ENCODE measurements at regions not wholly inside any gene's neighbourhood (a gene's known extent, or its start where the extent isn't known, plus 50 kb on each side); places are given as distances from the start of the nearest gene placed in this dataset.

DNA sequence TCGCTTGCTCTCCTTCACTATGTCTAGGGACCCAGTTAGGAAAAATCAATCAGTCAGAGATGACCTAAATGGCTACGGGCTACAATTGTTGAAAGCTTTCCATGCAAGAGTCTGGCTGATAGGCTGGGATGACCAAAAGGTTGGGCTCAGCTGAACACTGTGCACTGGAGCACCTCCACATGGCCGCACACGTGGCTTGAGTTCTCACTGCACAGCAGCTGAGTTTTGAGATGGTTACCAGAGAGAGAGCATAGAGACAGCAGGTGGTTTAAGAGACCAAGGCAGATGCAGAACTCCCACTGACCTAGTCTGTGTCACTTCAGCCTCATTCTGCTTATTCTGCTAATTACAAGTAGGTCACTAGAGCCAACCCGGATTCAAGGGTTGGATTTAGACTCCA, 2354.8 kb upstream of the C9orf72 start:
- Mint-ChIP-seq H3K4me1 (no peaks in the 10 kb centered on the region), H3K36me3 (no peaks in the 10 kb centered on the region), H3K9me3 (ENCODE audit: low read depth) (no peaks in the 10 kb centered on the region), H3K27me3 (no peaks in the 10 kb centered on the region), H3K27ac (no peak overlapping the region), H3K4me3 (no peak overlapping the region)
- ATAC-seq (no peak), DNase-seq (no peak)
- CTCF ChIA-PET: no interaction called here

- Mint-ChIP-seq H3K9me3 (ENCODE audit: low read depth) (peaks cover 9% of the 10 kb centered on the region), H3K36me3 (no peaks in the 10 kb centered on the region)
- ATAC-seq: no peak
Observed at GRCh38 chr9:29939559-29939958, 2366.3 kb upstream of the C9orf72 start.

DNA sequence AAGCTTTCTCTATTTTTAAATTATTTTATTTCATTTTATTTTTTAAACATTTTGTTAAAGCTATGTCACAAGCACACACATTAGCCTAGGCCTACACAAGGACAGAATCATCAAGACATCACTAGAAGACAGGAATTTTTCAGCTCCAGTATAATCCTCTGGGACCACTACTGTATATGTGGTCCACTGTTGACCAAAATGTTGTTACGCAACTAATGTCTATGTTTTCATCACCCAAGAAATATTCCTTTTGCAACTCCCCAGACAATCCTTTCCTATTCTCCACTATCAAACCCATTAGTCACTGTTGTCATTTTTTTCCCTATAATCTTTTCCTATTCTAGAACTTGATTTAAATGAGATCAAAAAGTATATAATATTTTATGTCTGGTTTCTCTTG, 2371.7 kb upstream of the C9orf72 start:
- no peak overlapping the region for H3K27ac Mint-ChIP-seq
- H3K36me3 Mint-ChIP-seq: no peaks in the 10 kb centered on the region
- no peaks in the 10 kb centered on the region for H3K4me1 Mint-ChIP-seq
- peaks cover 2% of the 10 kb centered on the region for H3K9me3 Mint-ChIP-seq (ENCODE audit: low read depth)
- H3K4me3 Mint-ChIP-seq: no peak overlapping the region
- DNase-seq (no peak), ATAC-seq (no peak)
- CTCF ChIA-PET: no interaction called here
- H3K27me3 Mint-ChIP-seq: no peaks in the 10 kb centered on the region

More at GRCh38 chr9:29939559-29939958, 2366.3 kb upstream of the C9orf72 start:
- CTCF ChIA-PET: no interaction called here
- Mint-ChIP-seq H3K27me3 (no peaks in the 10 kb centered on the region), H3K27ac (no peak overlapping the region), H3K4me1 (no peaks in the 10 kb centered on the region), H3K4me3 (no peak overlapping the region)
- no peak for DNase-seq

DNA sequence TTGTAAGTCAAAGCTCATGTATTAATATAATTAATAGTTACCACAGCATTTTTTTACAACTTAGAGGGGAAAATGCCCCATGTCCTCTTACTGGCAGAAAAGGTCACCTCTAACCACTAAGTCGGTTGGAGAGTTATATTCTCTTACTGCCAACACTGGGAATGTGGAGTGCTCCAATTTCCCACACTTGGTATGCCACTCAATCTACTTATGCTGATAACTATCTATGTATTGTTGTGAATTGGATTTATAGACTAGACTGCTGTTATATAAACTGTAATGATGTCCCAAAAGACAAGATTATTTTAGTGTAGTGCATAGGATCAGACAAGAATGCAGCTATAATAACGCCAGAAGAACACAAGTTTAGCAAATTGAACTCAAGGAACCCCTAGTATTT, 2385.2 kb upstream of the C9orf72 start:
- no peaks in the 10 kb centered on the region for H3K9me3 Mint-ChIP-seq (ENCODE audit: low read depth)
- no peaks in the 10 kb centered on the region for H3K36me3 Mint-ChIP-seq
- no peaks in the 10 kb centered on the region for H3K27me3 Mint-ChIP-seq
- DNase-seq (no peak), ATAC-seq (no peak)
- H3K4me3 Mint-ChIP-seq: no peak overlapping the region
- CTCF ChIA-PET: no interaction called here
- no peaks in the 10 kb centered on the region for H3K4me1 Mint-ChIP-seq
- H3K27ac Mint-ChIP-seq: no peak overlapping the region

DNA sequence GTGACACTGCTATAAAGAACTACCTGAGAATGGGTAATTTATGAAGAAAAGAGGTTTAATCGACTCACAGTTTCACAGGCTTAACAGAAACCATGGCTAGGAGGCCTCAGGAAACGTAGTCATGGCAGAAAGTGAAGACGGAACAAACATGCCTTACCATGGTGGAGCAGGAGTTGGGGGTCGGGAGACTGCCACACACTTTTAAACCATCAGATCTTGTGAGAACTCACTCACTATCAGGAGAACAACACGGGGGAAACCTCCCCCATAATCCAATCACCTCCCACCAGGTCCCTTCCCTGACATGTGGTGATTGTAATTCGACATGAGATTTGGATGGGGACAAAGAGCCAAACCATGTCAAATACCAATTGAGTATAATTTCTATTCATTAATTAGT, 2392.6 kb upstream of the C9orf72 start:
- Mint-ChIP-seq H3K36me3 (no peaks in the 10 kb centered on the region), H3K27ac (no peak overlapping the region), H3K4me3 (no peak overlapping the region), H3K27me3 (no peaks in the 10 kb centered on the region), H3K9me3 (ENCODE audit: low read depth) (peaks cover 2% of the 10 kb centered on the region), H3K4me1 (no peaks in the 10 kb centered on the region)
- ATAC-seq (no peak), DNase-seq (no peak)
- CTCF ChIA-PET: no interaction called here

DNA sequence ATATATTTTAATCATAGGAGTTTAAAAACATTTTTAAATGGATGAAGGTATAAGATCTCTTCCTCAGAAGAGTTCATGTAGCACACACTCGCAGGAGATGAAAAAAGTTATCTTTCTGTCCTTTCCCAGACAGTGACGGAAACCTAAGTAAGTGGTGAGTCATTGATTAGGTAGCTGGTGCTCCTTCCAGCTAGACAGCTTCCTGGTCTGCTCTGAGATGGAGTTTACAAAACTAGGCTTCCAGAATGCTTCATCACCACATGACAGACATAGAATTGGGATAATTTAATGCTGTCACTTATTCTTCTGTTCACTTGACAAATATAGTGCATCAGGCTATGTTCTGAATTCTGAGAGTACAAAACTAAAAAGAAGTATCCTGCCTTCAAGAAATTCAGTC, 2393.0 kb upstream of the C9orf72 start:
- Mint-ChIP-seq H3K9me3 (ENCODE audit: low read depth) (peaks cover 2% of the 10 kb centered on the region), H3K4me3 (no peak overlapping the region), H3K27ac (no peak overlapping the region), H3K36me3 (no peaks in the 10 kb centered on the region), H3K27me3 (no peaks in the 10 kb centered on the region), H3K4me1 (no peaks in the 10 kb centered on the region)
- CTCF ChIA-PET: no interaction called here
- DNase-seq: no peak
- ATAC-seq: no peak

DNA sequence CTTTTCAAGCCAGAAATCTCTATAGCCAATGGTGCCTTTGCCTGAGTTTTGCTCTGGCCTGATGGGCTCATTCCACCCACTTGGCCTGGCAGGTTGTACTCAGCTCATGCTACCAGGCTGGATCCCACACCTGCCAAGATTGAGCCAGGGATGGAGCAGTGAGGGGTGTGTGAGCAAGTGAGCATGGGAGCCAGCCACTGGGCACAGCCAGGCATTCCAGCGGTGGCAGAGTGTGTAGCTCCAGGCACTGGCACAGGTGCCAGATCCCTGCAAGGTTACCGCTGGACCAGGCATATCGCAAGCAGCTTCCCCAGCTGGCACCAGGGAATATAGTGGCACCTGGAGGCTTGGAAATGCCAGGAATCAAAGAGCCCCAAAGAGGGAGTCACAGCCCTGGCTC, 2395.6 kb upstream of the C9orf72 start:
- CTCF ChIA-PET: no interaction called here

GRCh38 chr9:29969408-29969807, 2396.1 kb upstream of the C9orf72 start:
- Mint-ChIP-seq H3K4me3 (no peak overlapping the region), H3K36me3 (no peaks in the 10 kb centered on the region), H3K27me3 (no peaks in the 10 kb centered on the region), H3K9me3 (ENCODE audit: low read depth) (peaks cover 2% of the 10 kb centered on the region), H3K27ac (no peak overlapping the region), H3K4me1 (no peaks in the 10 kb centered on the region)
- CTCF ChIA-PET: no interaction called here
- DNase-seq (no peak), ATAC-seq (no peak)

More for the DNA sequence above, 2395.6 kb upstream of the C9orf72 start:
- ATAC-seq (no peak), DNase-seq (no peak)
- H3K4me3 Mint-ChIP-seq: no peak overlapping the region
- no peaks in the 10 kb centered on the region for H3K27me3 Mint-ChIP-seq
- no peaks in the 10 kb centered on the region for H3K36me3 Mint-ChIP-seq
- H3K27ac Mint-ChIP-seq: no peak overlapping the region
- peaks cover 2% of the 10 kb centered on the region for H3K9me3 Mint-ChIP-seq (ENCODE audit: low read depth)
- H3K4me1 Mint-ChIP-seq: no peaks in the 10 kb centered on the region

DNA sequence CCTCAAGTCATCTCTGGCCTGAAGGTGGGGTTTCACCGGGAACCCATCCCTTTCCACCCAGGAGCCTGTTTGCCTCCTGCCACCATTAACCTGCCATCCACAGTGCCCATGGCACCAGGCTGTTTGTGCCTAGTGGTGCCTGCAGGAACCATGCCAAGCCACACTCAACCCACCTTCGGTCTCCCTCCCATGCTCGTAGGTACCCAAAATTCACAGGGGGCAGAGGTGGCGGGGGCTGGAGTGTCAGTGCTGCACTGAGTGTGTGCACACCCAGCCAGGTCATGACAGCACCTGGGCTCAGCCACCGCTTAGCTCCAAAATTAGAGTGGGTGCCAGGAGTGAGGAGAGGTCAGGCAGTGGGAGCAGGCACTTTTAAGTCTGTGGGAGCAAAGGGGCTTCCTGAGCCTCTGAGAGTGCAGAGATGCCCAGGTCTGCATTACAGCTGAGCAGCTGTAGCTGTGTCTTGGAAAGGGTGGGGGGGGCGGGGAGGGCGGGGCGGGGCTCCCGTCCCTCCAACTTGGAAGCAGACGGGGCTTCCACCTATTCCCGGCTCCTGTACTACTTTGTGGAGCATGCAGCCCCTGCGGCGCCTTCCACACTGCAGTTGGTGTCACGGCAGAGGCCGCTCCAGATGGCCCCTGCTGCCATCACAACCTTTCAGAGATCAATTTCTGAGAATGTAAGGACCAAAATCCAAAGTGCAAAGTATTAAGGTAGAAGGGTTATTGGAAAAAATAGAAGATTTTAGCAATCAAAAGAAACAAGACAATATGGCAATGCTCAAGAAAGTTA, 2396.8 kb upstream of the C9orf72 start:
- no peak for DNase-seq
- no peak for ATAC-seq
- no peak overlapping the region for H3K4me3 Mint-ChIP-seq
- H3K9me3 Mint-ChIP-seq (ENCODE audit: low read depth): peaks cover 2% of the 10 kb centered on the region
- H3K36me3 Mint-ChIP-seq: no peaks in the 10 kb centered on the region
- CTCF ChIA-PET: no interaction called here
- H3K27me3 Mint-ChIP-seq: no peaks in the 10 kb centered on the region
- H3K4me1 Mint-ChIP-seq: no peaks in the 10 kb centered on the region
- no peak overlapping the region for H3K27ac Mint-ChIP-seq

DNA sequence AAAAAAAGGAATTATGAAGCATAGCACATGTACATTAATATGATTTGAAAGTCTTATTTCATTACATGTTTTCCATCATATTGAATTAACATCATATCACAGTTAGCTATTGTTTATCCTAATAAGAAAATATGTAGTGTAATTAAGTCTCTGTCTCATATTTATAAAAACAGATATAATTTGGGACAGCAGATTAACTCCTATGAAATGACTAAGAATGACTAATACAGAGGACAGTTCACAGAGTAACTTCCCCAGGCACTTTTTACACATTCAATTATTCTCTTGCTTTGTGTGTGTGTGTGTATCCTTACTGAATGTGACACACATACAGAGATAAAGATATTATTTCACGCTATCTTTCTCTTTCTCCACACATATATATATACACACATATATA, 2400.9 kb upstream of the C9orf72 start:
- no peak for DNase-seq
- no peaks in the 10 kb centered on the region for H3K9me3 Mint-ChIP-seq (ENCODE audit: low read depth)

GRCh38 chr9:29976981-29977380, 2403.7 kb upstream of the C9orf72 start:
- DNase-seq: no peak
- Mint-ChIP-seq H3K27me3 (no peaks in the 10 kb centered on the region), H3K27ac (no peak overlapping the region), H3K9me3 (ENCODE audit: low read depth) (peaks cover 2% of the 10 kb centered on the region), H3K4me1 (no peaks in the 10 kb centered on the region), H3K4me3 (no peak overlapping the region), H3K36me3 (no peaks in the 10 kb centered on the region)
- ATAC-seq: no peak
- CTCF ChIA-PET: no interaction called here

More for the DNA sequence above, 2400.9 kb upstream of the C9orf72 start:
- Mint-ChIP-seq H3K27me3 (no peaks in the 10 kb centered on the region), H3K27ac (no peak overlapping the region), H3K4me3 (no peak overlapping the region), H3K4me1 (no peaks in the 10 kb centered on the region), H3K36me3 (no peaks in the 10 kb centered on the region)
- no peak for ATAC-seq
- CTCF ChIA-PET: no interaction called here

- H3K27me3 Mint-ChIP-seq: no peaks in the 10 kb centered on the region
- ATAC-seq: no peak
Observed at GRCh38 chr9:29981013-29981412, 2403.4 kb upstream of the ACO1 start.

DNA sequence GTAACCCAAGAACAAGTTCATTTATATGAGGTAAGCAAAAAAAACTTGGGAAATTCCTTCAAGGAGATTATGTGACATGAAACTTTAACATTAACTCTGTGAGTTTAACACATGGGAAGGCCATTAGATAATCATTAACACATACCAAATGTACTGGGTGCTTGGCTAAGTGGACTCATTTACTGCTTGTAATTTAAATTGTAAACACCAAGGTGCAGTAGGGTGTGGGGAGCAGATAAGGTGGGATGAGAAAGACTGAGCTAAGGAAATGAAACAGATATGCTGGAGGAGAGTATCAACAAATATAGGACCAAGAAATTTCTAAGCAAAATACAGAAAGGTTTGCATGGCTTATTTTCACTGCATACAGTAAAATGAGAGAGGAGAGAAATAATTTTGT, 2384.8 kb upstream of the ACO1 start:
- Mint-ChIP-seq H3K36me3 (no peaks in the 10 kb centered on the region), H3K4me3 (no peak overlapping the region), H3K4me1 (no peaks in the 10 kb centered on the region), H3K27me3 (no peaks in the 10 kb centered on the region), H3K27ac (no peak overlapping the region), H3K9me3 (ENCODE audit: low read depth) (peaks cover 4% of the 10 kb centered on the region)
- DNase-seq (no peak), ATAC-seq (no peak)
- CTCF ChIA-PET: no interaction called here

More at GRCh38 chr9:29981013-29981412, 2403.4 kb upstream of the ACO1 start:
- Mint-ChIP-seq H3K4me1 (no peaks in the 10 kb centered on the region), H3K27ac (no peak overlapping the region), H3K36me3 (no peaks in the 10 kb centered on the region), H3K4me3 (no peak overlapping the region), H3K9me3 (ENCODE audit: low read depth) (peaks cover 2% of the 10 kb centered on the region)
- CTCF ChIA-PET: no interaction called here
- DNase-seq: no peak

- DNase-seq (no peak), ATAC-seq (no peak)
- H3K36me3 Mint-ChIP-seq: no peaks in the 10 kb centered on the region
- no peaks in the 10 kb centered on the region for H3K9me3 Mint-ChIP-seq (ENCODE audit: low read depth)
- H3K4me3 Mint-ChIP-seq: no peak overlapping the region
- no peaks in the 10 kb centered on the region for H3K27me3 Mint-ChIP-seq
- no peak overlapping the region for H3K27ac Mint-ChIP-seq
- no peaks in the 10 kb centered on the region for H3K4me1 Mint-ChIP-seq
- CTCF ChIA-PET: no interaction called here
Observed at GRCh38 chr9:30010691-30011090, 2373.8 kb upstream of the ACO1 start.

DNA sequence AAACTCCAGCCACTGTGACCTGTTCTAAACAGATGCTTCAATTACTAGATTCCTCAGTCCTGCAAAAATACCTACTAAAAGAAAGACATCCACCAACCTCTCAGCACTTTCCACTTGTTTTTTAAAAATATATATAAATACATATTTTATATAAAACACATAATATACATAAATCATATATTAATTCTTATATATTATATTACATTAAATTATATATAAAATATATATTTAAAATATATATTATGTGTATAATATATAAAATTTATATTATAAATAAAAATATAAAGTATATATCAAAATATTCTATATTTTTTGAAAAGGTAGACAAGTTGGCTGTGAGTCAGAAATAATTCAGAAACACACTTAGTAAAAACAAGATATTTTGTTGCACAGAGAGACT, 2371.8 kb upstream of the ACO1 start:
- Mint-ChIP-seq H3K27ac (no peak overlapping the region), H3K9me3 (ENCODE audit: low read depth) (no peaks in the 10 kb centered on the region), H3K4me3 (no peak overlapping the region), H3K4me1 (no peaks in the 10 kb centered on the region), H3K27me3 (no peaks in the 10 kb centered on the region), H3K36me3 (no peaks in the 10 kb centered on the region)
- DNase-seq: no peak
- ATAC-seq: no peak
- CTCF ChIA-PET: no interaction called here

Data from activated CD8-positive, alpha-beta memory T cell treated with anti-CD3 and anti-CD28 coated beads, Interleukin-2, amount 10 ng/mL, durations not matched to agents 7 days and 5 days (primary cell).